B cell (primary cell): ENCODE measurements at regions not wholly inside any gene's neighbourhood (a gene's known extent, or its start where the extent isn't known, plus 50 kb on each side); places are given as distances from the start of the nearest gene placed in this dataset.

Experiments used
- ATAC-seq: fragments of 200-7000 bp; cut with Tn5 transposase; one replicate; pipeline ENCODE4 v1.10.0; 2021; ENCODE audit warnings: low read depth, mild to moderate bottlenecking, moderate number of reproducible peaks, moderate library complexity
- CTCF ChIA-PET: fragments of 350-600 bp; sonication (Branson Sonifier 250); formaldehyde crosslinking; loops from one replicate; lab custom pipeline; 2021; ENCODE audit warnings: antibody characterized with exemption, inconsistent platforms; lab: Charles Lee
- POLR2A ChIA-PET: fragments of 350-600 bp; sonication (Branson Sonifier 250); formaldehyde crosslinking; loops from one replicate; lab custom pipeline; 2021; ENCODE audit warnings: antibody characterized with exemption; lab: Charles Lee
- DNase-seq: peaks from one replicate; pipeline ENCODE4 v3.0.0; 2013
- H2AFZ ChIP-seq: 2 replicates; pipeline ENCODE4 v1.6.1; 2012; ENCODE audit warnings: mild to moderate bottlenecking, low read depth, low read length; ENCODE audit not compliant: insufficient read depth, poor library complexity, severe bottlenecking
- H3K27ac ChIP-seq, 2 donors: 1 replicate in 1 of 2; 2 replicates in 1 of 2; pipeline ENCODE4 v1.5.1; 2012 to 2013; ENCODE audit warnings: low read length in 2 of 2, mild to moderate bottlenecking in 2 of 2, moderate library complexity in 1 of 2
- H3K27me3 ChIP-seq, 4 experiments: fragments of 200-600 bp in 1 of 4; sonication (generic) in 1 of 4; replicated peaks in 1 of 4; 1 replicate in 2 of 4; 2 replicates in 2 of 4; pipeline versions ENCODE4 v1.6.1 to v1.7.0; 2013 to 2016; ENCODE audit warnings: low read length in 3 of 4, mild to moderate bottlenecking in 2 of 4, mixed read lengths in 1 of 4, moderate library complexity in 1 of 4; ENCODE audit not compliant: insufficient read depth in 4 of 4, control insufficient read depth in 3 of 4; ENCODE audit errors: control extremely low read depth in 1 of 4
- H3K36me3 ChIP-seq, 2 experiments: replicated peaks in 1 of 2; 1 replicate in 1 of 2; 2 replicates in 1 of 2; pipeline versions ENCODE4 v1.6.1 to v1.7.1; 2013; ENCODE audit warnings: low read length in 1 of 2; ENCODE audit not compliant: insufficient read depth in 2 of 2, control insufficient read depth in 1 of 2; ENCODE audit errors: control extremely low read depth in 1 of 2, extremely low read depth in 1 of 2
- H3K4me1 ChIP-seq, 2 donors: fragments of 200-600 bp in 1 of 2; sonication (generic) in 1 of 2; 1 replicate in 1 of 2; 2 replicates in 1 of 2; pipeline versions ENCODE4 v1.5.1 to v1.6.1; 2013 to 2017; ENCODE audit warnings: low read length in 2 of 2; ENCODE audit not compliant: control insufficient read depth in 2 of 2, insufficient read depth in 2 of 2
- H3K4me2 ChIP-seq: replicated peaks from 2 replicates; pipeline ENCODE3; 2012; ENCODE audit warnings: mild to moderate bottlenecking, low read depth, low read length; ENCODE audit not compliant: poor library complexity, severe bottlenecking
- H3K4me3 ChIP-seq, 5 experiments: fragments of 200-600 bp in 1 of 5; sonication (generic) in 1 of 5; 1 replicate in 3 of 5; 2 replicates in 2 of 5; pipeline versions ENCODE4 v1.5.1 to v1.7.0; 2011 to 2016; ENCODE audit warnings: low read length in 4 of 5, mild to moderate bottlenecking in 4 of 5, low read depth in 2 of 5, control low read depth in 1 of 5, moderate library complexity in 1 of 5; ENCODE audit not compliant: insufficient read depth in 1 of 5; ENCODE audit errors: control extremely low read depth in 1 of 5, extremely low read depth in 1 of 5
- H3K79me2 ChIP-seq: fragments of 200-600 bp; sonication (generic); one replicate; pipeline ENCODE4 v1.6.0; 2016; ENCODE audit warnings: low read length; ENCODE audit not compliant: control insufficient read depth, insufficient read depth
- H3K9ac ChIP-seq: fragments of 200-600 bp; sonication (generic); 2 replicates; pipeline ENCODE4 v1.6.1; 2017; ENCODE audit warnings: mild to moderate bottlenecking, low read length, moderate library complexity
- H3K9me3 ChIP-seq, 3 donors: one replicate each; pipeline versions ENCODE4 v1.6.1 to v1.7.1; 2013; ENCODE audit warnings: low read length in 2 of 3; ENCODE audit not compliant: control insufficient read depth in 2 of 3, insufficient read depth in 1 of 3; ENCODE audit errors: control extremely low read depth in 1 of 3
- H4K20me1 ChIP-seq: 2 replicates; pipeline ENCODE4 v1.6.0; 2012; ENCODE audit warnings: mild to moderate bottlenecking, low read length; ENCODE audit not compliant: insufficient read depth, control insufficient read depth, poor library complexity, severe bottlenecking
- H3K27ac Mint-ChIP-seq: one replicate; pipeline ENCODE4 v1.8.0; 2021; ENCODE audit warnings: mixed read lengths
- H3K27me3 Mint-ChIP-seq: one replicate; pipeline ENCODE4 v1.8.0; 2021; ENCODE audit warnings: mixed read lengths
- H3K4me1 Mint-ChIP-seq: one replicate; pipeline ENCODE4 v1.8.0; 2021; ENCODE audit warnings: mixed read lengths
- H3K4me3 Mint-ChIP-seq: one replicate; pipeline ENCODE4 v1.8.0; 2021; ENCODE audit warnings: mixed read lengths
- H3K9me3 Mint-ChIP-seq: one replicate; pipeline ENCODE4 v1.8.0; 2022; ENCODE audit warnings: mixed read lengths; ENCODE audit not compliant: insufficient read depth
- EZH2 ChIP-seq: IDR thresholded peaks from 2 replicates; pipeline ENCODE4 v1.6.1; 2012; ENCODE audit warnings: borderline replicate concordance, low read depth, mild to moderate bottlenecking, moderate library complexity, low read length; ENCODE audit not compliant: insufficient read depth, poor library complexity, severe bottlenecking
- WGBS: methylation state at CpG from one replicate; pipeline ENCODE4 v1.1.5; 2013; ENCODE audit warnings: missing lambda C conversion rate; ENCODE audit not compliant: insufficient coverage; 5-methylcytosine and 5-hydroxymethylcytosine counted together
- intact Hi-C: fragments of 100-400 bp; cut with micrococcal nuclease; formaldehyde crosslinking; loops from one replicate; pipeline ENCODE4 v1.10.0; 2022
- TF ChIP-seq, protein P1 (sequence below): fragments of 200-600 bp; IDR thresholded peaks from one replicate; pipeline ENCODE4 v1.8.0; 2022; ENCODE audit warnings: antibody characterized with exemption, mild to moderate bottlenecking

DNA sequence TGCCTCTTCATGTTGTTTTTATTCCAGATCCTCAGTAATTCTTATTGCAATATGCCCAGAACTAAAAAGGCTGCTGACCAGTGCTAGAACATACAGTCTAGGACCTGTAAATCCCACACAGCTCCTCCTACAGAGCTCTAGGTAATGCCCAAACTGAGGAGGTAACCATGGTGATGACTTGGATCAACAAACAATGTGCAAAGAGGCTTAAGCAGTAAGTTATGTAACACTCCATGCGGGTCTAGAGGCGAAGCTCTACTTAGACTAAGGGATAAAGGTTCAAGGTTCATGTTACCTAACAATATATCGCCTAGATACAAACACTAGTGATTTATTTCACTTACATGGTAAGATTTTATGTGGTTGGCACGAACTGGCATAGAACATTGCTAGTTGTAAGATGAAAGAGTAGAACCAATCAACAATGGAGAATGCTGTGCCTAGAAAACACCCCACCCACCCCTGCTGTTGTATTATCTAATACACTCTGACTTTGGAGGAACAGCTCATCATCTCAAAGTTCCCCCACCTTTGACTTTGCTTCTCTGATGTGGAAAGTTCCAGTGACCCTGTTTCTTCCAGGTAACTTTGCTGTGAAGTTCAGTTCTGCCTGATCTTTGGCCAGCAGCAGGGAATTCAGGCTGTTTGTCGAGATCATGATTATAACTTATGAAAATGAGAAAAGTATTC is 242.4 kb downstream of the ALDH8A1 start:
- no peak overlapping the region for H3K4me2 ChIP-seq
- no CpG with 5 or more reads among the region's 5 CpGs for WGBS
- H3K27ac Mint-ChIP-seq, result no peak overlapping the region
- no peaks in the 10 kb centered on the region for H3K9me3 Mint-ChIP-seq
- intact Hi-C loops, result no loop called here
- no peaks in the 10 kb centered on the region for H3K4me1 Mint-ChIP-seq
- DNase-seq, result no peak
- no peaks in the 10 kb centered on the region for H3K36me3 ChIP-seq
- no peaks in the 10 kb centered on the region for H3K79me2 ChIP-seq
- no peak overlapping the region for H3K27ac ChIP-seq
- H3K4me1 ChIP-seq, result no peaks in the 10 kb centered on the region
- no peaks in the 10 kb centered on the region for H4K20me1 ChIP-seq
- ChIA-PET CTCF (no interaction called here), POLR2A (no interaction called here)
- no peaks in the 10 kb centered on the region for H3K9me3 ChIP-seq
- no peak for ATAC-seq
- TF ChIP-seq, protein P1, sequence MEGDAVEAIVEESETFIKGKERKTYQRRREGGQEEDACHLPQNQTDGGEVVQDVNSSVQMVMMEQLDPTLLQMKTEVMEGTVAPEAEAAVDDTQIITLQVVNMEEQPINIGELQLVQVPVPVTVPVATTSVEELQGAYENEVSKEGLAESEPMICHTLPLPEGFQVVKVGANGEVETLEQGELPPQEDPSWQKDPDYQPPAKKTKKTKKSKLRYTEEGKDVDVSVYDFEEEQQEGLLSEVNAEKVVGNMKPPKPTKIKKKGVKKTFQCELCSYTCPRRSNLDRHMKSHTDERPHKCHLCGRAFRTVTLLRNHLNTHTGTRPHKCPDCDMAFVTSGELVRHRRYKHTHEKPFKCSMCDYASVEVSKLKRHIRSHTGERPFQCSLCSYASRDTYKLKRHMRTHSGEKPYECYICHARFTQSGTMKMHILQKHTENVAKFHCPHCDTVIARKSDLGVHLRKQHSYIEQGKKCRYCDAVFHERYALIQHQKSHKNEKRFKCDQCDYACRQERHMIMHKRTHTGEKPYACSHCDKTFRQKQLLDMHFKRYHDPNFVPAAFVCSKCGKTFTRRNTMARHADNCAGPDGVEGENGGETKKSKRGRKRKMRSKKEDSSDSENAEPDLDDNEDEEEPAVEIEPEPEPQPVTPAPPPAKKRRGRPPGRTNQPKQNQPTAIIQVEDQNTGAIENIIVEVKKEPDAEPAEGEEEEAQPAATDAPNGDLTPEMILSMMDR, result no peak
- TF ChIP-seq EZH2, result no peak
- peaks cover 40% of the 10 kb centered on the region for H3K27me3 Mint-ChIP-seq
- no peak overlapping the region for H3K4me3 ChIP-seq
- no peak overlapping the region for H3K9ac ChIP-seq
- H3K4me3 Mint-ChIP-seq, result no peak overlapping the region
- no peaks in the 10 kb centered on the region for H3K27me3 ChIP-seq
- H2AFZ ChIP-seq, result no peak overlapping the region

DNA sequence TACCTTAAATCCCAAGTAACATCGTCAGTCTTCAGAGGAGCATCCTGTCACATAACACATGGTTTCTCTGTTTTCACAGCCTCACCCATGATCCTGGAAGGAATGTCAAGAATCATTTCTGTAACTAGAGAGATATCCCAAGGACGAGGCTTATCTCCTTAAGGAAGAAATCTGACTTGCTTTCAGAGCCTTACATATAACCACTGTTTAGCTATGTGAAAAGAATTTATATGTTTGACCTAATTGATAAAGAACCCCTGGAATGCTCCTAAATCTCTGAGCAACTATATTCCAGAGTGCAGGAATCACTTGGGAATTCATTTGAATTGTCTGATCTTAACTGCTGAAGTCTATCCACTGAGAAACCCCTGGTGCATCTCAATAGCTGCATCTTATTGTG is 243.1 kb downstream of the ALDH8A1 start:
- ATAC-seq (no peak), DNase-seq (no peak)
- H3K4me1 ChIP-seq, result no peaks in the 10 kb centered on the region
- Mint-ChIP-seq H3K9me3 (no peaks in the 10 kb centered on the region), H3K27ac (no peak overlapping the region), H3K4me3 (no peak overlapping the region), H3K27me3 (peaks cover 36% of the 10 kb centered on the region), H3K4me1 (no peaks in the 10 kb centered on the region)
- intact Hi-C loops, result no loop called here
- no peak overlapping the region for H3K4me3 ChIP-seq
- no peaks in the 10 kb centered on the region for H3K36me3 ChIP-seq
- H3K27me3 ChIP-seq, result no peaks in the 10 kb centered on the region
- no peak overlapping the region for H2AFZ ChIP-seq
- ChIA-PET CTCF (no interaction called here), POLR2A (no interaction called here)
- H3K9me3 ChIP-seq, result no peaks in the 10 kb centered on the region
- WGBS, result no CpG with 5 or more reads among the region's 2 CpGs
- H3K27ac ChIP-seq, result no peak overlapping the region
- no peaks in the 10 kb centered on the region for H3K79me2 ChIP-seq
- no peak overlapping the region for H3K9ac ChIP-seq
- H4K20me1 ChIP-seq, result no peaks in the 10 kb centered on the region
- TF ChIP-seq, protein P1, result no peak
- TF ChIP-seq EZH2, result no peak
- no peak overlapping the region for H3K4me2 ChIP-seq
